NCI-H1694 treated with DMSO at 0.1 percent for 48 hours (cell line): ENCODE measurements at regions not wholly inside any gene's neighbourhood (a gene's known extent, or its start where the extent isn't known, plus 50 kb on each side); places are given as distances from the start of the nearest gene placed in this dataset.

Experiments
- DNase-seq: peaks from one replicate; lab custom pipeline; 2025; lab: John Stamatoyannopoulos, UW

DNA sequence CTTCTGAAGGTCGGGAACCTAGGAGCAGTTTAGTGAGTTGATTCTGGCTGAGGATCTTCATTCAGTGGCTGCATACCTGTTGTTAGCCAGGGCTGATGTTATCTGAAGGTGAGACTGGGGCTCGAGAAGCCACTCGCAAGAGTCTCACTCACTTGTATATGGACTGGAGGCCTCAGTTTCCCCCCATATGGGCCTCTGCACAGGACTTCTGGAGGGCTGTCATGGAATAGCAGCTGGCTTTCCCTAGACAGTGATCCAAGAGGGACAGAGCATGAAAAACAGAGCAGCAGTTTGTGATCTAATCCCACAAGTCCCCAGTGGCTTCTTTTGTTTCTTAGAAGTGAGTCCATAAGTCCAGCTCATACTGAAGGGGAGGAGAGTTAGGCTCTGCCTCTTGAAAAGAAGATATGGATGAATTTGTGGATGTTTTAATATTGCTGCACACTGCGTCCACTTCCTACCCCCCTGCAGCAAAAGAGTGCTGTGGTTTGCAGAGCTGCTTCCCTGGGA lies 623.4 kb downstream of the CDH26 start:
- no peak for DNase-seq

DNA sequence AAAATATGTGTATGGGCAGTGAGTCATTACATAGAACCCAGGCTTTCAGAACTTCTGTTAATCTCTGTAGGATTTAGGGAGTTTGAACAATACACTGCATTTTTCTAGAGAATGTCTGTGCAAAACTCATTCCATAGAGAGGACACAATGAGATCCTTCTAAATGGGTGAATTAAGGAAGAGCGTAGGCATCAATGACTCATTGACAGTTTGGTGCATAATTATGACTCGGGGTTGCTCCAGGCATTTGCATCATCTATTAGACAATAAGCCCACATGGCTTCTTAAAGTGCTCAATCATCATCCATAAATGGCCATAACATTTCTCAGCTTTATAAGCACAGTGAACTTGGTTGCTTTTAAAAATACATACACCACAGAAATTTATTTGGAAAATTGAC lies 625.5 kb downstream of the CDH26 start:
- DNase-seq: no peak

DNA sequence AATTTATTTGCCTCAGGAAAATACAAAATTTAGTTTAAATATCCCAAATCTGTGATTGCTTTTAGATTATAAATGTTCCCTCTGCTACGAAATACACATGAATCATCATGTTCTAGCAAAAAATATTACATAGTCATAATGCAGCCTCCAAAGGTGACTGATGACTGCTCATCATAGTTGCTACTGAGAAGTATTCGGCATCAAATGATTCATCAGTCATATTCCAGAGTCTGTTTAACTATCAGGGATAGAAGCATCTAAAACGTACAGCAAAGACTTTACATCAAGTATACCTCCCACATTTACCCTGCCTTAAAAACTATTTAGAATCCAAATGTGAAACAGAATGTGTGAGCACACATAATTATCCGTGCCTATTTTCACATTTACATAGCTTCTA lies 626.0 kb downstream of the CDH26 start:
- DNase-seq: no peak

DNA sequence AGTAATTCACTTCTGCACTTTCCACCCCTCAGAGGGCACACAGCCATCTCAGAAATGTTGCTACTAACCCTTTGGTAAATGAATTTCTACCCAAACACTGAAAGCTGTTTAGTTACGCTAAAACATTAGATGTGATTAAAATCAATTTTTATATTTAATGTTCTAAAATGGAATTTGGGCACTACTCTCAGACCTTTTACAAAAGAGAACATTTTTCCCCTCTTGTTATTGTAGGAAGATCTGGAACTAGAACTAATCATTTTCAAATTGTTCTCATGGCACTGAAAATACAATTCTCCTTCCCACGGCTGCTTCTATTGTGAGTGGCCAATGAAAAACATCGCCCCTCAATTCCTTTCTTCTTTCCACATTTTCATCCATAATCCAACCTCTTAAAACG lies 627.4 kb downstream of the CDH26 start:
- no peak for DNase-seq

DNA sequence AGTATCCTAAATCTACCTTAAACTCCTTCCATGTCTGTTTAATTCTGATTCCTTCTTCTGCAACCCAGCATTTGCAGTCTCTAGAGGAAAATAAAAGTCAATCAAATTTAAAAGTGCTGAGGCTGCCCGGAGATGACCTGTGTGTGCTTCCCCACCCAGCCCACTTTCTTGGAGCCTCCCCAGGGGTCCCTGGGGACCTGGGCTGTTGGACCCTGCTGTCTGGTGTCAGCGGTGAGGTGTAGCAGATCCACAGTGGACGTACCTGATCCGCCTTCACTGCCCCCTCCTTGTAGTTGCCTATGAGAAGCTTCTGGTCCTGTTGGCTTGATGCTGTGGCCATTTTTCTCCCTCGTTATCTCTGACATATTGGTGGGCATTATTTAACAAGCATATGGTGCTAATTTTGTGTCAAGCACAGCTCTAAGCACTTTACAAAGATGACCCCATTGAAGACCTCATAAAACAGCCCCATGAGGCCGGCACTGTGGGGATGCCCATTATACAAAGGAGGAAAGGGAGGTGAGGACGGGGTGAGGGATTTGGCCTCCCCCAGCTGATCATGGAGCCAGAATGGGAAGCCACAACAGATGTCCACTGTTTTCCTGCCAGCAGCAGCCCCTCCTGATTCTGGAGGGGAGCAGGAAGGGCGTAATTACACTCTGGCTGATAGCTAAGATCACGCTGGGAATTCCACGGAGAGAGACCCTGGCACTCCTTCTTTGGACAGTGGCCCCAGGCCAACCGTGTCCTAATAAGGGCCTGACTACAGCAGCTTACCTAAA lies 628.2 kb downstream of the CDH26 start:
- DNase-seq: no peak

DNA sequence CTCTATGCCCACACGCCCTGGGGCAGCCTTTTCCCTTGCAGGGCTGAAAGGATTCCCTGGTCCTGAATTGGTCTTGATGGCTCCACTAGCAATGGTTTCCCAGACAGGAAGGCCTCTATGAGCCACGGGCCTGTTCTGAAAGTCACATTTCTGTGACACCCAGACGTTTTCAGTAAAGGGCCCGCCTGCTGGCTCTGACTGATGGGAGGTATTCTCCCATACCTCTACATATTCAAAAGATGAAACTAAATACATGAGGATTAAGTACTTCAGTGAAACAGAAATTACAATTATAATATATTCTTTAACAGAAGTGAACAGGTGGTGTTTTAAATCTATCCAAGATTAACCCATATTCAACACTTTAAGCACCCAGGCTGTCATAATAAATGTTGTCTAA lies 629.8 kb downstream of the CDH26 start:
- no peak for DNase-seq

DNA sequence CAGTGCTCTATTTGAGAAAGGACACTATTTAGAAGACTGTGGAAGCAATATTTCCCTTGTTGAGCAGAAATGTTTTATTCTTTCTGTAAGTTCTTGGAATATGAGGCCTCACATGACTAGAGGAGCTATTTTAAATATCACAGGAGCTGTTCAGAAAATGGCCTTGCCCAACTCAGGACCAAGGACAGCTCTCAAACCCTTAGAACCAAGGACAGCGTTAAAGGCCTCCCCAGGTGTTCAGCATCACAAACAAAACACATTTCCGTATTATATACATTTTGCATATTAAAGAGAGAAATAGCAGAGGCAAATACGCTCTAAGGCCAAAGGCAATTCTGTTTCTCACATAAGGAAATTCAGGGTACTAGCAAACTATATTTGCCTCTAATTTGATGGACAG lies 631.4 kb downstream of the CDH26 start:
- no peak for DNase-seq

DNA sequence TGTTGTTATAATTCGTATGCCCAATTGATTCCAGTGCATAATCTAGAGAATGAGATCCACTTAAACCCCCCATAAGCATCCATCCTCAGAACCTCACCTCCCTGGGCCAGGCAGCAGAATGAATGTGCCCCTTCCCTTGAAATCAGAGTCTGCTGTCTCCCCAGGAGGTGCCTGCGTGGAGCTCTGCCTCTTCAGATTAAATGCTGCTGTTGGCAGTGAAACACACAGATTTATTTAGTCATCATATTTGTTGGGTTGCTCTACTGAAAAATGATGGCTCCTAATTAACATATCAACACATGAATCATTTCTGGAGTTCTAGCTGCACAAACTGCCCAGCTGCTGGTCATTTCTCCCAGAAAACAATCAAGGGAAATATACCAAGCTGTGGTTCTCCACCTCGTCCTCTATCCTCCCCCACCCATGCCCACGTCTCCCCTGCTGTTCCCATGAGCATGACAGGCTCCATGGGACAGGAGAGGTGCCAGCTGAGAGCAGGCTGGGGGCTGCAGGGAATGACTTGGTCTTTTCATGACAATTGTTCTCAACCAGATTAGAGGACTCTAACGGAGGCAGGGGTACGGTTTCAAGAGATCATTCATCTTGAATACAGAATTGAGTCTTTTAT lies 633.1 kb downstream of the CDH26 start:
- DNase-seq: no peak

DNA sequence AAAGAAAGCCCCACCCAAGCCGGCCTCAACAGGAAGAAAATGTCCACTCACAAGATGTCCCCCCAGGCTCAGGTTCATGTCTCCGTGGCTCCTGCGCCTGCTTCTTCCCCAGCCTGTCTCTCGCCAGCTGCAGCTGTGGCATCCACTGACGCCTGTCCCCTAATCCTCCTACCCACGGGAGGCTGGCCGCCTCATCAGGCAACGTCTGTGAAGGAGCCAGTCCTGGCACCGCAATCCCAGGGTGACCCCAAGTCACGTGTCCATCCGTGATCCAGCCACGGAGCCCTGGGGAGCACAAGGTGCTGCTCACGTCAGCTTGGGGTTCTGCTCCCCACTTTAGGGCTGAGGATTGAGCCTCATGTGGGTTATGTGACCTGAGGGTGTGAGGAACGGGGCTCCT lies 640.3 kb downstream of the CDH26 start:
- DNase-seq: no peak

DNA sequence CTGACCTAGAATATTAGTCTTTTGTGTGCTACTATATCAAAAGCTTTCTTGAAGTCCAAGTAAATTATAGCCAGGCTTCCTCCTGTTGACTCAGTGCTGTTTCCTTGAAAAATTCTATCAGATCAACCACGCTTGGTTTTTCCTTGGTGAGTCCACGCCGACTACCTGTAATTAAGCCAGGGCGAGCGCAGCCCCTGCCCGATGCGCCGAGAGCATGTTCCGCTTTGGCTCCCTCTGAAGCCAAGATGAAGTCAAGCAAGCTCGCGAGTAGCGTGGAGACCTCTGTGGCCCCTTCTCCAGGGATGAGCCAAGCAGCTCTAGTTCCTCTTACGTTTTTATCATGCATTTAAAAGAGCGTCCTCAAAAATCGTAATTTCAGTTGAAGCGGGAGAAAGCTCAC lies 641.2 kb downstream of the CDH26 start:
- DNase-seq: no peak

DNA sequence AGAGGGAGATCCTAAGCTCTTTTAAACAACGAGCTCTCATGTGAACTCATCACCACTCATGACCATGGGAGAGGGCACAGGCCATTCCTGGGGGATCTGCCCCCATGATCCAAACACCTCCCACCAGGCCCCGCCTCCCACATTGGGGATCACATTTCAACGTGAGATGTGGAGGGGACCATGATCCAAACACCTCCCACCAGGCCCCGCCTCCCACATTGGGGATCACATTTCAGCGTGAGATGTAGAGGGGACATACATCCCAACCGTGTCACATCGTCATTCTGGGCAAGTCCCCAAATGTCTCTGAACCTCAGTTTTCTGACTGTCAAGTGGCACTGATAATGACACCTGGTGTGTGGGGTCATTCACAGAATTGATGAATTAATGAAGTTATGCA lies 641.8 kb downstream of the CDH26 start:
- DNase-seq: no peak

DNA sequence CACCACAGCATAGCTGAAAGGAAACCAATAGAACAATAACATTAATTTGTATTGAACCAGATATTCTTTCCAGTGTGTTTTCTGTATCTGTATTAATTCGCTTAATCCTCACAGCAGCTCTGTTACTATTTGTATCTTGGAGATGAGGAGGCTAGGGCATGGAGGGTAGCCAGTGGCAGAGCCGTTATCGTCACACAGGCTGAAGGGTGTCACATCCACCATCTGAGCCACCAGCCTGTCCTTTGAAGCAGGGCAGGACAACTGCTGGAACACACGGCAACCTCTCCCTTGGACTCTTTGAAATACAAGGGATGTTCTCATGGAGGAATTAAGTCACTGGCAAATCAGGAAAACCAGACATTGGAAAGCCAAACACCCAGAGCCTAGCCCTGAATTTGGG lies 628.0 kb upstream of the CDH4 start:
- DNase-seq: no peak

DNA sequence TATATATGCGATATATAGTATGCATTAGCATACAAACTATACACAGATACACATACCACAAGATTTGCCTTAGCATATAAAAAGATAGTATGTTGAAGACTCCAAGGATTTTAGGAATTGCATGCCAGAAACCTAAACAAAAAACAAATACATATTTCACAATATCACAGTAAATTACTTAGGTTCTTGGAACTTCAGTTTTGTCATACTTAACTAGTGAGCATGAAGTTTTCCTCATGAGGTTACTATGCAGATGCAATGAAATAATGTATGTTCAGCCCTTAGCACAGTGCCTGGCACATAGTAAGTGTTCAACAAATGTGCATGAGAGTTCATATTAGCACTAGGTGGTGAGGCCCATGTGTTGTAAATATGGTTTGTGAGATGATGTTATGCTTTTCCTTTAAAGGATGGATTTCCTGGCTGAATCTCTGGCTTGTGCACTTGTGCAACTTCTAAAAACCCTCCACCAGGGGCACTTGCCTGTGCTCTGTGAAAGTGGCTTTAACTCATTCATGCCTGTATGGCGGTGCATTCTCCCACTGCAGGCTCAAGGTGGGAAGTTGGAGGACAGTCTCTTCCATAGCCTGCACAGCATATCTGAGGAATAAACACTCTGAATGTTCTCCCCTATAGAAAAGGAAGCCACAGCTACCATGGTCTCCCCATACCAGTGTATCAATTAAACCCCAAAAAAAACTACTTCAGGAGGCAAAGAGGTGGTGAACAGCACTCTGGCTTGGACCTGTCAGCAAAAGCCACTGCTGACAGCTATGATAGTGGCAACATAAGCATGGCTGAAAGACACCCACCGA lies 624.1 kb upstream of the CDH4 start:
- DNase-seq: no peak

DNA sequence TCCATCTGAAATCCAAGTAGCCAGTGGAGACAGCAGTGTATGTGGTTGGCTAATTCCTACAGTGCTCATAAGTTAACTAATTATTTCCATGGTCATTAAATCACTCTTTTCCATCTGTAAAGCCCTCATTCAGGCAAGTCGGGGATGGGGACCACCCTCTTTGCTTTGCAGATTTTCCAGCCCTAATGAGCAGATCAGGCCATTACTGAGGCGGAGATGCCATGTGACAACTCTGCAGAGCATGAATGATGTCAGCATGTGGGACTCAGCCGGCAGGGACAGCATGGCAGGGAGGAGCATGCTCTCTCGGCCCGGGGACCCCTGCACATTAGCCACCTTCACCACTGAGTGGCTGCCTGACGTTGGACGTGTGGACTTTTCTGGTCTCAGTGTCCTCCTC lies 623.3 kb upstream of the CDH4 start:
- no peak for DNase-seq

DNA sequence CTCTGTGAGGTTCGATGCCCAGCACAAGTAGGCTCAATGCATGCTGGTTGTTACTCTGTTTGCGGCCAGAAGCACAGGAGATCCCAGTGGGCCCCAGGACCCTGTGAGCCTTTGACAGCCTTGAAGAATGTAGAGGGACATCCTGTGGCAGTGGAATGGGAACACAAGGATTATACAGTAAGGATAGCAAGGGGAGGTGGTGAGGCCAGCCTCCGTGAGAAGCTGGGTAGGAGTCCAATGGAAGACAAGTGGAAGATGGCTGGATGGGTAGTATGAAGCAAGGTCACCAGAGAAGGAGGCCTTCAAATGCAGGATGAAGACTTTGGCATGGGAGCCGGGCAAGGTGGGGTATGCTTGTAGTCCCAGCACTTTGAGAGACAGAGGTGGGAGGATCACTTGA lies 622.9 kb upstream of the CDH4 start:
- DNase-seq: no peak

DNA sequence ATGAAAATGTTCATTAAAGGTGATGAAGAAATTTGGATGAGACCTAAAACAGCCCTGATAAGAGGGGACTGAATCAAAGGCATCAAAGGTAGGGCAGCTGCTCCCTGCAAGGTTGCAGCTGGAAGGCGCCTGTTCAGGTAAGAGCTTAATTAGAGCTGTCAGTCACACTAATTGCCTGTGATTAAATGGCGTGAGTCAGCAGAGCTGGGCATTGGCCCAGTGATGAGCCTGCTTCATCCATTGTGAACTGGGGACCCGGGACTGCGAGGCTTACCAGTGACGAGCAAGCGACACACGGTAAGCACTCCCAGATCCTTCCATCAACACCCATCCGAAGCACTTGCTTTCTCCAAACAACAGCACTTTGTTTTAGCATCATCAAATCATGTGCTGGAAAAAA lies 621.5 kb upstream of the CDH4 start:
- no peak for DNase-seq

DNA sequence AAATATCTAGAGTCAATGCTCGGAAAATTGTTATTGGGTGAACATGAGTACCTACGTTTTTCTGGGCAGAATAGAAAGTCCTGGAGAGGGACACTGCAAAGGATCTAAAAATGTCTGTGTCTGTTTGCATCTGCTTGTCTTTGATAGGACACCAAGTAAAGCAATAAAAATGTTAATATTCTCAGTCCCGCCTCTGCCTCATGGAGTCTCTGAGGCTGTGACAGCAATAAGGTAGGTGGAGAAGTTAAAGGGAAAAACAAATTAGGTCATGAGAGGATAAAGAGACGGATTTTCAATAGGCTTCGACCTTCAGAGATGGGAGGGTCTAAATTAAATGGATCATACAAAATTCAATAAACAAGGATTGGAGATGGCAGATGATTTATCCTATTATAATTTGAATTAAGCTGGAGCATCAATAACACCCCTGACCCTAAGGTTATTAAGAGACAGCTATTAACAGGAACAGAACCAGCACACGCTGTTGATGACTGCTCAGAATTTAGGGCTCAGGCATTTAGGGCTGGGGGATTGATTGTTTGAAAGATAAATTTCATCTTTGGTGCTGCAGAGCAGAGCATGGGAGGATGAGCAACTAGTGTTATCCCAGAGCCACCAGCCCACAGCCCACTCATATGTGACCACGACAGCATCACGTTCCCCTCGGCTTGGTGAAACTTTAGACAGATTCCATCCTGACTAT lies 620.3 kb upstream of the CDH4 start:
- no peak for DNase-seq

DNA sequence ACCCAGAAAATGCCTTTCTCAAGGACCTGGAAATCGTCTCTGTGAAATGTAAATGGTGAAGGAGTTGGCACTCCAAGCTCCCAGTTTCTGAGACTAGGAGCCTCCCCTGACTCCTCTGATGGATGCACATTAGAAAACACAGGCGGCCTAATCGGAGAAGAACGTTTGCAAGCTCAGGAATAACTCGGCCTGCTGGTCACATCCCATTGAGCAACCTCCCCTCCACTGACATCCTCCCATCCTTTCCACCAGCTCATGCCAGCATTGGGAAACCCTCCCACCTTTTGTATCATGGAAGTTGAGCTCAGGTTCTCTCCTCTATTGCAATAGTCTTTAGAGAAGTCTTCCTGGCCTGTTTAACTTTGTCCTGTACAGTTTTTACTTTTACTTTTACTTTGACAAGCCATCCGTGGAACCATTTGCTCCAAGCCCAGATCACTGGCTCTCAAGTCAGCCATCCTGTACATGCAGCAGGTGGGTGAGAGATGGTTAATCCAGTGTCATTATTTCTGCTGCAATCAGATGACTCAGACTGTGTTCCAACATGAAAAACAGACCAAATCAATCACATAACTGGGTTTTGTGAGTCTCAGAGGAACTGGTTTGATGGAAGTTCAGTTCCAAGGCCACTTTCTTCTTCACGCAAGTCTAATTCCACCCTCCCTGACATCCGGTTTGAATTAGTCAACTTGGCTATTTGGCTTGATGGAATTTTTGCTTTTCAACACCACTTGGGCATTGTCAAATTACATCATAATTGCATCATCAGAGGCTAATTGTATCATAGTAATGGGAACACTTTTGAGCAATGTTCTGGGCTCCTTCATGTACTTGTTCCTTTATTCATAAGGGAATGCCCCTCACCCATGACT lies 619.4 kb upstream of the CDH4 start:
- no peak for DNase-seq

DNA sequence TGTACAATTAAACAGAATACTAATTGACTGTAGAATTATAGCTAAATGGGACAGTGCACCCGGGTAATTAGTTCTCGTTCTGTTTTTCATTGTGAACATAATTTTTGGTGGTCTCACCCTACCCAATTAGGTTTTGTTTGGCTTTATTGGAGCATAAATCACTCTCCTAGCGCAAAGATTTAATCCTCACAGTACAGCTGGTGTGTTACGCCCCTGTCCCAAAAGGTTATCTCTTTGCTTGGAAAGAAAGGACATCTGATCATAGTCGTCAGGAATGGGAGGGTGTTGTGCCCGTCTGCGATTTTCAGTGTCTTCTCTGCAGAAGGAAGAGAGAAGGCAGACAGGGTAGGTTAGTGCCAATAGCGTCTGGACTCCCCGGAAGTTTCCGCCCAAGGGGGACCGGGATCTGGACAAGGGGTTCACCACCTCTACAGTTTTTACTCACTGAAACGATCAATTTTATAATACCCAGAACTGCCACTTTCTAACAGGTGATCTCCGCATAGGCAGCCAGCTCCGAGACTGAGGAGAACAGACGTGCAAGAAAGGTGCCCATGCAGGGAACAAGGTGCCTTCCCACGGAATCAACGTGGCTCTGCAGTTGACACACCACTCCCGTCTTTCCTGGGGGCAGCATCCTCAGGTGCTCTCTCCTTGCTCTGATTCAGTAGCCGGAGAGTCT lies 617.4 kb upstream of the CDH4 start:
- DNase-seq: no peak

DNA sequence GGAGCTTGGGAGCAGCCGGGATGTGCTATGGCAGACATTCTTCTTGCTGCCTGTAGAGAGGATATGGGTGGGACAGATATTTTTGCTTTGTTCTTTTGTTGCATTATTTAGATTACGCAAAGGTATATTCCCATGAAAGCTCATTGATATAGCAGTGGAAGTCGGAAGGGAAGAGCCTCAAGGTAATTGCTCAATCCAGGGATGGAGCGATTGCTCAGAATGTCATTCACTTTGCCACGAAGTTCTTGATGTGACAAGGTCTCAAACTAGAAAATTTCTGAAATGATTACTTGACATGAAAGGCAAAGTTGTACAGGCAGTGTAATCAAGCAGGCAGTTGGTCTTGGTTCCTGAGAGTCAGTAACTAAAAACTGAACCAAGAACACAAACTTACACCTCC lies 615.6 kb upstream of the CDH4 start:
- no peak for DNase-seq

DNA sequence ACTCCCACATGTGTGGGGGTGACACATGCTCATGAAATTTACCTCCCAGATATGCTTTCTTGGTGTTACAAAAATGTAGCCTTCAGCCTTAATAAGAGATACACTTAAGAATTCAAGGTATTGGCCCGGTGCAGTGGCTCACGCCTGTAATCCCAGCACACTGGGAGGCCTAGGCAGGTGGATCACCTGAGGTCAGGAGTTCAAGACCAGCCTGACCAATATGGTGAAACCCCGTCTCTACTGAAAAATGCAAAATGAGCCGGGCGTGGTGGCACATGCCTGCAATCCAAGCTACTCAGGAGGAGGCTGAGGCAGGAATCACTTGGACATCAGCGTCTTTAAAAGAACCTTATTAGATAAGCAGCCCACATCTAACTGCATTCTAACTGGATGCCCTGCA lies 614.3 kb upstream of the CDH4 start:
- DNase-seq: no peak
